Adrenal gland (tissue), 5 donors: ENCODE measurements at regions not wholly inside any gene's neighbourhood (a gene's known extent, or its start where the extent isn't known, plus 50 kb on each side); places are given as distances from the start of the nearest gene placed in this dataset.

Experiments
- CTCF ChIP-seq, 6 experiments: fragments of 450-650 bp in 4 of 6; fragments of 200-600 bp in 2 of 6; sonication (generic) in 1 of 6; IDR thresholded peaks; 1 replicate in 5 of 6; 2 replicates in 1 of 6; pipeline versions ENCODE4 v1.5.1 to v1.8.0; 2016 to 2021; ENCODE audit warnings: antibody characterized with exemption in 6 of 6, mild to moderate bottlenecking in 2 of 6, moderate library complexity in 1 of 6
- POLR2A ChIP-seq, 2 donors: fragments of 450-650 bp; IDR thresholded peaks; one replicate each; pipeline ENCODE4 v1.6.1; 2017; ENCODE audit warnings: antibody characterized with exemption in 2 of 2, mild to moderate bottlenecking in 2 of 2, moderate library complexity in 1 of 2
- donor health status: DM: no; HTN: no; CAD: no.

- TF ChIP-seq CTCF (IDR thresholded peaks at IDR 0.05) = no peak
- no peak for TF ChIP-seq POLR2A (IDR thresholded peaks at IDR 0.05)
Observed at GRCh38 chr14:41230683-41231082, 376.0 kb upstream of the LRFN5 start.
